HepG2 (cell line): ENCODE measurements at regions not wholly inside any gene's neighbourhood (a gene's known extent, or its start where the extent isn't known, plus 50 kb on each side); places are given as distances from the start of the nearest gene placed in this dataset.

ENCODE experiments used
- ATAC-seq: fragments of 200-7000 bp; cut with Tn5 transposase; 3 replicates; pipeline ENCODE4 v1.9.1; 2020; ENCODE audit warnings: mild to moderate bottlenecking, moderate library complexity
- BruUV-seq: library from RNA; stranded (reverse); fragments of 400-500 nt; replicated peaks from 2 replicates; lab custom pipeline; 2021; lab: Mats Ljungman, UMichigan
- CTCF ChIA-PET: fragments of 300-600 bp; formaldehyde crosslinking; extraction: SDS; loops from one replicate; lab custom pipeline; 2021; ENCODE audit warnings: low total read pairs, inconsistent platforms, low intra/inter-chr PET ratio; lab: Yijun Ruan, JAX
- POLR2A ChIA-PET: fragments of 350-600 bp; sonication (Branson Sonifier 250); formaldehyde crosslinking; loops from one replicate; lab custom pipeline; 2020; ENCODE audit warnings: antibody characterized with exemption, inconsistent platforms; lab: Yijun Ruan, JAX
- DNase-seq: peaks from one replicate; pipeline ENCODE4 v3.0.0-alpha.2; 2015; ENCODE audit warnings: low spot score
- FAIRE-seq: peaks from 3 replicates; lab custom pipeline; 2011; peaks lifted over from hg19 to GRCh38; lab: Jason Lieb, UNC
- H2AFZ ChIP-seq: one replicate; pipeline ENCODE4 v1.6.1; 2011; ENCODE audit warnings: low read length, inconsistent platforms
- H3K27ac ChIP-seq: fragments of 300-600 bp; 3 replicates; pipeline ENCODE4 v1.8.0; 2011; ENCODE audit warnings: mixed run types, mild to moderate bottlenecking, mixed read lengths, low read length, inconsistent platforms; ENCODE audit not compliant: insufficient read depth; ENCODE audit errors: extremely low read length
- H3K27me3 ChIP-seq, 2 experiments: fragments of 200-600 bp in 1 of 2; 2 replicates in 1 of 2; 3 replicates in 1 of 2; pipeline versions ENCODE4 v1.6.0 to v1.8.0; 2011; ENCODE audit warnings: low read length in 2 of 2, mild to moderate bottlenecking in 2 of 2, moderate library complexity in 2 of 2, inconsistent platforms in 1 of 2; ENCODE audit not compliant: insufficient read depth in 2 of 2, control insufficient read depth in 1 of 2
- H3K36me3 ChIP-seq, 2 experiments: fragments of 200-600 bp in 1 of 2; replicated peaks in 1 of 2; 2 replicates in 1 of 2; 3 replicates in 1 of 2; pipeline versions ENCODE4 v1.5.1 to v1.8.0; 2011; ENCODE audit warnings: low read length in 2 of 2, inconsistent platforms in 1 of 2; ENCODE audit not compliant: insufficient read depth in 2 of 2, control insufficient read depth in 1 of 2
- H3K4me1 ChIP-seq: 2 replicates; pipeline ENCODE4 v1.5.1; 2012; ENCODE audit warnings: low read length, inconsistent platforms; ENCODE audit not compliant: insufficient read depth
- H3K4me2 ChIP-seq: 2 replicates; pipeline ENCODE4 v1.6.0; 2011; ENCODE audit warnings: low read depth, low read length, inconsistent platforms
- H3K4me3 ChIP-seq, 3 experiments: fragments of 200-600 bp in 1 of 3; sonication (generic), shearing (Covaris generic) in 1 of 3; replicated peaks in 1 of 3; 2 replicates each; pipeline ENCODE4 v1.5.1; 2011 to 2016; ENCODE audit warnings: low read length in 3 of 3, inconsistent platforms in 2 of 3, low read depth in 2 of 3, mild to moderate bottlenecking in 2 of 3, control low read depth in 1 of 3, mixed read lengths in 1 of 3; ENCODE audit not compliant: insufficient read depth in 1 of 3
- H3K79me2 ChIP-seq: one replicate; pipeline ENCODE4 v1.6.1; 2011; ENCODE audit warnings: low read length, inconsistent platforms; ENCODE audit not compliant: insufficient read depth
- H3K9ac ChIP-seq: 2 replicates; pipeline ENCODE4 v1.6.0; 2011; ENCODE audit warnings: mild to moderate bottlenecking, low read depth, low read length, inconsistent platforms; ENCODE audit not compliant: insufficient read depth
- H3K9me3 ChIP-seq: 2 replicates; pipeline ENCODE4 v1.5.1; 2012; ENCODE audit warnings: mild to moderate bottlenecking, low read length
- H4K20me1 ChIP-seq: 2 replicates; pipeline ENCODE4 v1.6.0; 2011; ENCODE audit warnings: inconsistent platforms, mild to moderate bottlenecking, low read length, moderate library complexity; ENCODE audit not compliant: insufficient read depth
- DR1 ChIP-seq: sonication (generic); formaldehyde crosslinking; IDR thresholded peaks from 2 replicates; pipeline ENCODE4 v1.8.0; 2021; ENCODE audit warnings: mild to moderate bottlenecking, missing genetic modification reagents, inconsistent platforms
- GFI1 ChIP-seq: sonication (generic); formaldehyde crosslinking; IDR thresholded peaks from 2 replicates; pipeline ENCODE4 v1.5.0; 2020; ENCODE audit warnings: missing genetic modification reagents, mild to moderate bottlenecking, borderline replicate concordance
- GLMP ChIP-seq: sonication (generic); formaldehyde crosslinking; IDR thresholded peaks from 2 replicates; pipeline ENCODE4 v1.9.0; 2021; ENCODE audit warnings: missing genetic modification reagents, mild to moderate bottlenecking, borderline replicate concordance
- MAFG ChIP-seq: sonication (generic); formaldehyde crosslinking; IDR thresholded peaks from 2 replicates; pipeline ENCODE4 v1.5.1; 2020; ENCODE audit warnings: mild to moderate bottlenecking, missing genetic modification reagents
- PHF20 ChIP-seq: sonication (generic); formaldehyde crosslinking; IDR thresholded peaks from 2 replicates; pipeline ENCODE4 v1.5.0; 2020; ENCODE audit warnings: mild to moderate bottlenecking, missing genetic modification reagents
- ZNF264 ChIP-seq: sonication (generic); formaldehyde crosslinking; IDR thresholded peaks from 2 replicates; pipeline ENCODE4 v1.4.0; 2020; ENCODE audit warnings: missing genetic modification reagents
- ZNF460 ChIP-seq: sonication (generic); formaldehyde crosslinking; IDR thresholded peaks from 2 replicates; pipeline ENCODE4 v1.5.1; 2020; ENCODE audit warnings: missing genetic modification reagents, mild to moderate bottlenecking, borderline replicate concordance
- ZNF768 ChIP-seq: sonication (generic); formaldehyde crosslinking; IDR thresholded peaks from 2 replicates; pipeline ENCODE4 v1.4.0; 2020; ENCODE audit warnings: missing genetic modification reagents
- WGBS: methylation state at CpG from one replicate; pipeline ENCODE4 v1.1.6; 2017; ENCODE audit warnings: low lambda C conversion rate; 5-methylcytosine and 5-hydroxymethylcytosine counted together
- in situ Hi-C: cut with HindIII; loops from 2 replicates; pipeline ENCODE4 v1.10.0; 2017; ENCODE audit warnings: low pct_unique_long_range_greater_than_20kb; ENCODE audit not compliant: extremely low pct_ligation_motif_present
- intact Hi-C: fragments of 100-400 bp; cut with micrococcal nuclease; formaldehyde crosslinking; loops from one replicate; pipeline ENCODE4 v1.10.0; 2022; ENCODE audit not compliant: unreplicated experiment

GRCh38 chr18:46282177-46282570, 178.0 kb downstream of the HAUS1 start (continued):
- no peak for TF ChIP-seq MAFG (CRISPR knock-in tag)
- no peak for TF ChIP-seq ZNF460 (CRISPR knock-in tag)
- TF ChIP-seq DR1, result no peak
- no peak for TF ChIP-seq ZNF264 (CRISPR knock-in tag)
- TF ChIP-seq, all 625 proteins: peak for 0

GRCh38 chr18:46282646-46283045, 178.5 kb downstream of the HAUS1 start:
- in situ Hi-C loops, result loop anchor here (5.0 kb wide), 2 partner anchors 200 to 375 kb away; partner anchors contain the start of gene LOXHD1
- no peak for DNase-seq
- TF ChIP-seq GLMP (no peak), PHF20 (CRISPR knock-in tag) (no peak), ZNF768 (peak; percentile 44; the same call in 1 of the 2 replicates), GFI1 (CRISPR knock-in tag) (no peak)
- TF ChIP-seq, all 625 proteins: peak for 1
- H4K20me1 ChIP-seq, result peaks cover 4% of the 10 kb centered on the region; the same call in 1 of the 2 replicates
- H3K9ac ChIP-seq, result no peak overlapping the region
- 0 out of 5 replicates have a peak, but pooled peaks cover 0 to 6% of the 10 kb centered on the region in 2 experiments for H3K27me3 ChIP-seq
- ChIA-PET POLR2A (no interaction called here), CTCF (no interaction called here)
- no peaks in the 10 kb centered on the region for H3K36me3 ChIP-seq
- ATAC-seq, result no peak
- H3K4me3 ChIP-seq, result no peak overlapping the region
- no peaks in the 10 kb centered on the region for H3K79me2 ChIP-seq
- FAIRE-seq, result no peak
- 35% methylated on average over 7 of the region's 7 CpGs for WGBS
- intact Hi-C loops, result no loop called here
- BruUV-seq, result no TSS peak
- H3K4me2 ChIP-seq, result no peak overlapping the region
- no peaks in the 10 kb centered on the region; the same call in 1 of the 2 replicates for H3K4me1 ChIP-seq
- no peaks in the 10 kb centered on the region for H3K9me3 ChIP-seq
- no peak overlapping the region for H2AFZ ChIP-seq
- H3K27ac ChIP-seq, result no peak overlapping the region
